NCI-H2171 treated with DMSO at 0.1 percent for 48 hours (cell line): ENCODE measurements at regions not wholly inside any gene's neighbourhood (a gene's known extent, or its start where the extent isn't known, plus 50 kb on each side); places are given as distances from the start of the nearest gene placed in this dataset.

Source experiments
- DNase-seq: peaks from one replicate; lab custom pipeline; 2025; lab: John Stamatoyannopoulos, UW

DNA sequence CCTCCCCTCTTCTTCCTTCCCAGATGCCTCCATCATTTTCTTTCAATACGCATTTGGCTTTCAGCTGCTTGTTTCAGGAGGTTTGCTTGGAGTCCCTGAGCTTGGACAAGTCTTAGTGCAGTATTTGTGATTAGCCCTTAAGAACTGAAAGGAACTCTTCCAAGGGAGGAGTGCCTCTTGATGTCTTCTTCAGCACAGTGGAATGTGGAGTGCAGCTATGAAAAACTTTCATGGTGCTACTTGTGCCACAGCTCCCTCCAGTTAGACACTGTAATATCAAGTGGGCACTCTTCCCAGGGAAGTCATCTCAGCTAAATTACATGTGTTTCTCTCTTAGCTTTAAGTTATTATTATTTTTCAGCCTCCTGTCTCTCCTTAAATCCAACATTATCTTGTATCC, 173.1 kb downstream of the NECTIN3 start:
- DNase-seq, result no peak

DNA sequence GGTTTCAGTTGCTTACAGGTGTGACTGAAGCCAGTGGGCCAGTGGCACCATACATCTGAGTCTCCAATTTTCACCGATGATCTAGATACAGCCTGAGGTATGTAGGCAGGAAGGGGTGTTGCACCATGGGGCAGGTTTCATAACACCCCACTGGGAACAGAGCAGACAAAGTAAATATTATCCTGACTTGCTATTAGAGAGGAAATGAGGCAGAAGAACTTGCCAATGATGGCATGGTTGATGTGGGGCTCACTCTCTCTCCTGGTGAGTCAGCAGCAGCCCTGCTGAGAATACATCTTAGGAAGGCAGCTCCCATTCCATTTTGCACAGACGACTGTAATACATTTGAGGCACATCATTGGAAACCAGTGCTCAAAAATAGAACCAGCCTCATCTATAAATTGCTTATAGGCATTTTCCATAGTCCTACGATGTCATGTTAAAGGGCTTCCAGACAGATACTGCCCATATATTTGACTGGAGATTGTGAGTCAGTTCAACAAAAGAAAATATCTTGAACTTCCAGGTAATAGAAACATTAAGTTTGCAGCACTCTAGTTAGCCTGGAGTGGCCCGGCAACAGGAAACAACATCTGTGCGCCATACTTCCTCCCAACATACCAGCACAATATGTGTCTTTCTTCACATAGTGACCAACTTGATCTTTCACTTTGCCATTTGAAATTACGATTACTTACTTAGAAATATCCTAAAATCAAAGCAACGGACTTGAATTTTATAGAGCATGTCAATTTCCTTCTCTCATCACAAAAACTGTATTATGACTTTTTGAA, 175.5 kb downstream of the NECTIN3 start:
- DNase-seq, result no peak

DNA sequence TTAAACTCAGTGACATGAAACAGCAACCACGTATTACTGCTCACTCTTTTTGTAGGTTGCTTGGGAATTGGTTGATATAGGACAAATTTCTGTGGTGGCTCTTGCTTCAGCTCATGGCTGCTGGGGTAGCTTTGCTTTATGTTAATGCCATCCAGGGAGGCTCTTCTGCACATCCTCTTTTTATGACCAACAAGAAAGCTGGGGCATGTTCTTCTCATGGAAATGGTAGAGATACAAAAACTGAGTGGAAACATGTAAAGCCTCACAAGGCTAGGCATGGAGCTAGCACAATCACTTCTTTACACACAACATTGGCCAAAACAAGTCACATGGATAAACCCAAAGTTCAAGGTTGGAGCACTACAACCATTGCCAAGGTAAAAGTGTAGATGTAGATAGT, 176.8 kb downstream of the NECTIN3 start:
- DNase-seq, result no peak

DNA sequence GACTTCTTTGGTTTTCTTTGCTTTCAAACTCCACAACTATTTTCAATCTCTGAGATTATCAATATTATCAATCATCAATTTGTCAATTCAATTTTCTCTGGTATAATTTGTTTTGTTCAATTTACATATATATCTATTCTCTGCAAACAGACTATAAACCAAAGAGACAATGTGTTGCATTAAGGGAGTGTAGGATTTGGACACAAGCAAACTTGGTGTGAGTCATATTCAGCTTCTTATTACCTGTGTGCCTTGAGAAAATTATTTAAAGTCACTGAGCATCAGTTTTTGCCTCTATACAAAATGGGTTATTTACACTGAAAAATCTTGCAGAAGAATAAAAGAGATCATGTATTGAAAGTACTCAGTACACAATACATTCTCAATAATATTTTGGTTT, 177.8 kb downstream of the NECTIN3 start:
- no peak for DNase-seq

DNA sequence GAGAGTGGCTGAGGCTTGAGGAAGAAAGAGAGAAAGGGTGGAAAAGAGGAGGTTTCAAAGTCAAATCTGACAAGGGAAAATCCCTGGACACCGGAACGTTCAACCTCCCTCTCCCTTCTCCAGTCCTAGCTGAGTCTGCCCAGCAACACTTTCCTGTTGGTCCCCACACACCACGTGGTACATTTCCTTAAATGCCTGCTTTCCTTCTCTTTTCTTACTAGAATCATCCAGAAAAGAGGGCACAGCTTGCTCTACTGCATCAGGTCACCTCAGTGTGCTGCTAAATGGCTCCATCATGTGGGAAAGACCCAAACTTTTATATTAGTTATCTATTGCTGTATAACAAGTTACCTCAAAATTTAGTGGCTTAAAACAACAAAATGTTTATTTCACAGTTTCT, 181.2 kb downstream of the NECTIN3 start:
- no peak for DNase-seq

DNA sequence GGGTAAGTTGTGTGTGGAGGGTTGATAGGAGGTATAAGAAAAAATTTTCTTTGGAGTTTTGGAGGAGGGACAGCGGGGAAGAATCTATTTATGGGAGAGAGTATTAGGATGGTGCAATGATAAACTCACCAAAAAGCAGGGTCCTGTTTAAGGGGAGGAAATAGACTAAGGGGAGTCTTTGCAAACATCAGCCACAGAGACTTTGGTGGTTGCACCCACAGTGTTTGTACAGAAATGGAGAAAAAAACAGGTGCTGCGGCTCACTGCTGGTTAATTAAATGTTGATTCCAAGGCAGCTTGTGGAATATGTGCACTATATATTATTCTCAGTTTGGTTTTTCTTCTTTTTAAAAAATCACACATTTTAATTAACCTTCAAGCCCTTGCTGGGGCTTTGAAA, 182.1 kb downstream of the NECTIN3 start:
- DNase-seq, result no peak

DNA sequence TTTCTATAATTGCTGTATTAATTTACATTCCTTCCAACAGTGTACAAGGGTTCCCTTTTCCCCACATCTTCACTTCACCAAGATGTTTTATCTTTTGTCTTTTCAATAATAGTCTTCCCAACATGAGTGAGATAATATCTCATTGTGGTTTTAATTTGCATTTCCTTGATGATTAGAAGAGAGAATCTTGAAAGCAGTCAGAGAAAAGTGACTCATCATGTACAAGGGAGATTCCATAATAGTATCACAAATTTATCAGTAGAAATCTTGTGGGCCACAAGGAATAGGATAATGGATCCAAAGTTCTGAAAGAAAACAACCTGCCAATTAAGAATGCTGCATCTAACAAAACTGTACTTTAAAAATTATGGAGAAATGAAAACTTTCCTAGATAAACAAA, 189.3 kb downstream of the NECTIN3 start:
- no peak for DNase-seq

DNA sequence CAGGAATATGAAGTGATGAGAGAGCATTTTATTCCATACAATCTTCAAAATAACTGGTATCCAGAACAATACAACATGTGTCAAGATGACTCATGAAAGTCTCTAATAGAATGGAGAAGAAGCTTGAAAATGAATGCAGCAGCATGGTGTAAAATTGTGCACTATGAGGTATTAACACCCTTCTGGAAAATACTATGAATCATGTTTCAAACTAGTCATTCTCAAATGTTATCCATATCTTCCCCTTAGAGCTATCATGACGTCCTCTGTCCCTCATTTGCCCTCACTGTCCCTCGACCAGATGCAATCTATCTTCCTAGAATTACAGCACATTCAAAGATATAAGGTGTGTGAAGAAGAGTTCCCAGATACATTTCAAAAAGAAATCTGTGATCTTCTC, 198.2 kb downstream of the NECTIN3 start:
- no peak for DNase-seq

DNA sequence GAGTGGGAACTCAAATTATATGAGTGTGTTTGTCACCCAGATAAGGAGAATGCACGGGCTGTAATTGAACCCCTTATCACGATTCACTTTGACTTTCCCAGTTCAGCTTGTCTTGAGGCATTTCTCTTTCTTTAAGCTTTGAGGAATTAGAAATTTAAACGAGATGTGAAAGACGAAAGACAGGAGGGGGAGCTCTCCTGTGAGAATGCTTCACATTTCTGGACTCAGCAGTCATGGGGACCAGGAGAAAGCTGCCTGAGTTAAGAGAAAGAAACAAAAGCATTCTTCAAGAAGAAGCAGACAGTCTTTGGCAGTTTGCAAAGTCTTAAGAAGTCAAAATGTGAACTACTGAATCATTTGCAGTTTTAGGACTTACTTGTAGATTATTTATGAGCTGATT, 205.6 kb downstream of the NECTIN3 start:
- no peak for DNase-seq

DNA sequence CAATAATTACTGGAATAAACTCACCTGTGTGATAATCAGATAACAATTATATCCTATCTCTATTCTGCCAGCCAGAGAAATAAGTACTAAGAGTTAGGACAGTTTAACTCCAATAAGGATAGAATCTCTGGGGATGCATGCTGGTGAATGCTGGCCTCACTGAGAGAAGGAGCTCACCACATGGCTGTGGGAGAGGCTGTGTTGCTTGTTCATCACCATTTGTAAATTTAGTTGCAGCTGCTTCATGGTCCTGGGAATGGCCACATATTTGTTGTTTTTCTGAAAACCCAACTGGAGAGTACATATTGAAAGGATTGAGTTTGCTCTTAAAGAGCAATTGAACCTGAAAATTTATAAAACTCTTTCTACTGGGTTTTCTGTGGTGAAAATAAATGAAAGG, 207.3 kb downstream of the NECTIN3 start:
- no peak for DNase-seq

DNA sequence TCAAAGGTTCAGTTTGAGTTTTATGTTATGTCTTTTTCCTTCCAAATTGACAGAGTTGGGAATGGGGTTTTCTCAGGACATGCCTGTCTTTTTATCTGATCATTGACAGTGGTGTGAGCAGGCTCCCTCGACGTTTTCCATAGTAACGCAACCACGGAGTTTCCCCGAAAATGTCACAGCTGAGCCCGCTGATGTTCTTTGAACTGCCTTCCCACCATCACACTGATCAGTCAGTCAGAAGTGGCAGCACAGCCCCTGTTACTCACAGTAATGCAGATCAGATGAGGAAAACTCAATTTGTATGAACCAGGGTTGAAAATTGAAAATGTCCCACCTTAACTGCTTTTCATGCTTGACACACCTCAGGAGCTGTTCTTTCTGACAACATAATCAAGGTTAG, 210.4 kb downstream of the NECTIN3 start:
- DNase-seq, result no peak

DNA sequence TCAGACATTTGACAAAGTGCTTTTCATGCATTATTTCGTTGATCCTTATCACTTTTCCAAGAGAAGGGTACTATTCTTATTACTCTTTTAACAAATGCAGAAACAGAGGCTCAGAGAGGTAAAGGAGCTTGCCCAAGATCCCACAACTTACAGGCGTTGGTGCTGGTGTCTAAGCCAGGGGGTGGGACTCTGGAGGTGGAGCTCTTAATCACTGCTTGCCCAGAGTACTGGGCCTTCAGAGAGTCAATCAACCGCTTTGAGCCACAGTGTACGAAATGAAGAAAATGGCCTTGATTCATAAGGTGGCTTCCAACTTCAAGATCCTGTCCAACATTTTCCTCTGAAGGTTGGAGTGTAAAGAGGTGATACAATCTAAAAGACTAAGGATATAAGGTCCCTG, 211.5 kb downstream of the NECTIN3 start:
- no peak for DNase-seq

DNA sequence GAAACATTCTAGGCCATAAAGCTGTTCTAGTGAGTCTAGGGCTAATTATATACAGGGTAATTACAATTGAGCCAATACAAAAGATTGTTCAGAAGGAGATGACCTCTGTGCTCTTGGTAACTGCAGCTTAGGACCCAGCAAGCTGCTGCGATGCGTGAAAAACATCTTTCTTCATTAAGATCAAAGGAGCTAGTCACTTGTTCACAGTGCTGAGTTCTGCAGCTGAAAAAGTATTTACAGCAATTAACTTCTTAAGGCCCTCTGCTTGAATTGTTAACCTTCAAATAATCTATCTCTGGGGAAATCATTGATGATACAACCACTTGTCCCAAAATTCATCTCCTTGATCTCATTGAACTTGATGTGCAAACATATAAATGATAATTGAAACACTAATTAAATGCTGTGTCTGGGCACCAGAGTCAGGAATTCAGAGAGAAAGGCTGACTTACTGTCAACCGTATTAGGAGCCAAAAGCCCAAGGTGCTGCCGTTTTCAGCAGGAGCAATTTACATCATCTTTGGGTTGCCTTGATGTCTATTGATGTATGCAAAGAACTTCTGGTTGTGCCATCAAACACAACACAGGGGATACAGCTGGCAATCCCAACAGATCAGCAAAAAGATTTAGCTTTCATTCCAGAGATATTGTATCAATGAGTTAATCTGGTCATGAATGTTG, 213.0 kb downstream of the NECTIN3 start:
- no peak for DNase-seq

DNA sequence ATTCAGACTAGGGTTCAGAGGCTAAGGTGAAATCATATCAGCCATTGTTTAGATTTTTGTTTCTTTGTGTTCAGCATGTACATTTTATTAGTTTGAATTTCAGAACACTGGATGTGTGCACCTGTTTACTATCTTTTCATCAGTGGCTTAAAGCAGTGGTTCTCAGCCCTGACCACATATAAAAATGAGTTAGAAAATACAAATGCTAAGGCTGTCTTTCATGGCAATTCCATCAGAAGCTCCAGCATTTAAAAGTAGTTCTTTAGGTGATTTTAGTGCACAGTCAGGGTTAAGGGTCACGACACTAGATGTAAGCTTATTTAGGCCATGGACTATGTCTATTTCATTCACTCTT, 213.5 kb downstream of the NECTIN3 start:
- no peak for DNase-seq

DNA sequence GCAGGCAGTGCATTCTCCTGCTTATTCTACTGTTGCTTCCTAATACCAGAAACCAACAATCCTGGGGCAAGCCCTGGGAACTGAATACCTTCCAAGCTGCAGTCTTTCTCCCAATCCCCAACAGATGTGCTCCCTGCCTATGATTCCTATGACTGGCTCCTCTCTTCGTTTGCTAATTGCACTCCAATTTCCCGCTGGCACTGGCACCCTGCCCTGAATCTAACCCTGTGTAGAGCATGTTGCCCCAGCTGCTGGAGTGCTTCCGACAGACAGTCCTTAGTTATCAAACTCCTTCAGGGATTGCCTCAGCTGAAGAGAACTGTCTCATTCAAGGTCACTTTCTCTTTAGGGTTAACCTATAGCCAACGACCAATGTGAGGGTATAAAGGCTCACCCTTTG, 214.1 kb downstream of the NECTIN3 start:
- DNase-seq, result peak; percentile 86

DNA sequence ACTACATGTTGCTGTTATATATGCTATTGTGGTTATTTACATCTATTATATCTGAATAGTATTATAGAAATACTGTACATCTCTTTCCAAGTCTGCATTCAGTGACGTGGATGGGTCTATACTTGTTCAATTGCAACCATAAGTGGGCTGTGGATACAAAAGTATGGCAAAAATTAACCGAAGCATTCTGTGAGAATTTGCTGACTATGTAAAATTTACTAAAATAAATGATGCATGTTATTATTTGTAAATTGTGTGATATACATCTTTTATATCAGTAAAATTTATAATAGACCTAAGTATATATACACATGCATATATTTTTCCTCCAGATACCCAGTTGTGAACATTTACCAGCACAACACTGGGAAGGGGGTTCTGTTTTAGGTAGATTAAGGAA, 215.1 kb downstream of the NECTIN3 start:
- no peak for DNase-seq

DNA sequence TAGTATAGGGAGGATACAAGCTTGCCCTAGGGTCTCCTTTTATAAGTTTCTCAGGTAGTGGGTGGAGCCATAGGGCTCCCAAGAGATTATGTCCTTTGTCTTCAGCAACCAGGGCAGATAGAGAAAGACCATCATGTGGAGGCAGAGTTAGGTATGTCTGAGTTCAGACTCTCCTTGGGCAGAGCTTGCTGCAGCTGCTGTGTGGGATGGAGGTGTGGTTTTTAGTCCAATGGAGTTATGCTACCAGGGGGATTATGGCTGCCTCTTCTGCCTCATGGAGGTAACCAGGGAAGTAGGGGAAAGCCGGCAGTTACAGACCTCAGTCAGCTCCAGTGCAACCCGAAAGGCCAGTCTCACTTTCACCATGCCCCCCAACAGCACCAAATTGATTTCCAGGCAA, 220.5 kb downstream of the NECTIN3 start:
- DNase-seq, result no peak

DNA sequence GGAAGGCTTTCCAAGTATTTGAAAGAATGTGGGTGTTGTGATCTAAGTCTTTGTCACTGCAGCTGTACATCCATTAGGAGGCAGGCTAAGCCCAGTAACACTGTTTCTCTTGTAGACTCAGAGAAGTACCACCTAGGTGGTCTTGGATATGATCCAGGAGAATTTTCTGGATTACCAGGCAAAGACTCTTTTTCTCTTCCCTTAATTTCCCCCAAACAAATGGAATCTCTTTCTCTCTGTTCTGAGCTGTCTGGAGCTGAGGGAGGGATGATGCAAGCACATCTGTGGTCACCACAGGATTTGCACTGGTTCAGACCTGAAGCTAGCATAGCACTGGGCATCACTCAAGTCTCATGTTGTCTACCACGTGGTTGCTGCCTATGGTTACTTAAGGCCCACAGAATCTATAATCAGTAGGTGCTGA, 227.6 kb downstream of the NECTIN3 start:
- DNase-seq, result no peak

DNA sequence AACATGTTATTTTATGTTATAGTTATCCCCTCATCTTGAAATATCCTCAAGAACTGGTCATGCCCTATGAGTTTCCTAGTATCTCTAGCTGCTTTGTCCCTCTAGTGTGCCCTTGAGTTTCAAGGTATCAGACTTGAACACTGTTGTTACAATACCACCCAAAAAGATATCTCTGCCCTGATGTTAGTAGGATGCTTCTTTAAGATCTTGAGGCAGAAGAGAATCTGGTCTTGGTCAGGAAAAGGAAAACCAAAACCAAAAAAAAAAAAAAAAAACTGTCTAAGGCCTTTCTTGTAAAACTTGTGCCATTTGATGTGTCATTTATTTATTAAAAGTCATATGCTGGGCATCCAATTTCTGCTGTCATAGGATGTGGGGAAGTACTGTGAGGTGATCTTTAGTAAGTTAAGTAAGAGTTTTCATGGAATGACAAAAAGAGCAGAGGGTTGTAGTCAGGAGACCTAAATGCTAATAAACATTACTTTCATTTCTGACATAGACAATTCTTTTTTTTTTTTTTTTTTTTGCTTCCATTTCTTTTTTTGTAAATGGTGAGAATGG, 229.7 kb downstream of the NECTIN3 start:
- DNase-seq, result no peak

DNA sequence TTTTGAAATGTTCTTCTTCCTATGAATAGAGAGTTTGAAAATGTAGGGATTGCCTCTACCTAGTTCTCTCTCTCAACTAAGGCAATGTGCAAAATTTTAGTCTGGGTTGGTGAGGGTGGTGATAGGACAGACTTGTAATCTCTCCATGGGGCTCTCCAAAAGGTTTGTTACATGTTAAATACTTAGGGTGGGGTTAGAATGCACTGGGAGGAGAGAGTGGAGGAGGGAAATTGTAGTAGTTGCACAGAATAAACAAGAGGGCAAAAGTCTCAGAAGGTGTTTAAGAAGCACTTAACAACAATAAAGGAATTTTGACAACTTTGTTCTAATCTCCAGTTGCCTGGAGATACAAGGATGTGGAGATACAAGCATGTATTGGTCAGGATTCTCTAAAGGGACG, 230.4 kb downstream of the NECTIN3 start:
- DNase-seq, result no peak

DNA sequence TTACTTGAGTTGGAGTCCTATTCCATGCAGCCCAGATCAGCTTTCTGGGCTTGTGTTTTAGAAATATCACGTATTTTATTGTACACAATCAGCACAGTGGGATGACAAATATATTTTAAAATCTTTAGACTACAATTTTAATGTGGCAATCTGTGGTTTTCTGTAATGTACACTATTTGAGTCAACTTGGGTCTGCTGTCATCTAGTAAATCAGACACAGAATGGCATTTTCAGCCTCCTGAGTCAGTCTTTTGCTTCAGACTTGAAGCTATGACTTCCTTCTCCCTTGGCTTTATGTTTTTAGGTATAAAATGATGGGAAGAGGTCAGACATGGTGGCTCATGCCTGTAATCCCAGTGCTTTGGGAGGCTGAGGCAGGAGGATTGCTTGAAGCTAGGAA, 232.1 kb downstream of the NECTIN3 start:
- no peak for DNase-seq

DNA sequence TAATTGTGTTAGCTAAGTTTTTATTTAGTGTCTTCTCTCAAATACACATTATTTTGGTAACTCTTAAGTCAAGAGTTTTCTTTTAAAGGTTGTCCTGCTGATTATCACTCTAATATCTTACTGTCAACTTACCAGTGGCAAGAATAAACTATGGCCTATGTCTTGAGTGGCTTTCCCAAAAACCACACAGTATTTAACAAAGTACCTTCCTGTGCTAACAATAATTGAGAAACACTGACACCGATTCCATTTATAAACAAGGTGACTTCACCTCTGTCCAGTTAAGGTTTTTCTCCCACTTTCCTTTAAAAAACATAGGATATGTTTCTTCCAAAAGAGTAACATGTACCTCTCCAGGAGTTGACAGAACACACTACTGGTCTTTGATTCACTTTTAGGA, 234.3 kb upstream of the CD96 start:
- no peak for DNase-seq

DNA sequence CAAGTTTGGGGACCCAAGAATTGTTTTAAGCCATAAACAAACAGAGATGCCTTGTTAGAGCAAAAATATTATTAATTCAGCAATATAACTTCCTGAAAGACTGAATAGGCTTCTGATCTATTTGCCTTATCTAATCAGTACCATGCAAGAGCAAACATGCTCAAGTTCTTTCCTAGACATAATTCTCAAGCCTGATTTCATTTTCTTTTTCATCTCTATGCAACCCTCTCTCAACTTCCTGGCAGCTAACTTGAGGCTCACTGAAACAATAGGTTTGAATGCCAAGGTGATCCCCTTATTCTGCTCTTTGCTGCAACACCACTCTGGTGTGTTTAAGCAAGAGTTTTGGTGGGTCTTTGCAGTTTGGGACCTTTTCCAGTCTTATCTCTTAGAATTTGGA, 230.9 kb upstream of the CD96 start:
- no peak for DNase-seq
